Activated CD8-positive, alpha-beta T cell treated with anti-CD3 and anti-CD28 coated beads, Interleukin-2, amount 10 ng/mL, durations not matched to agents 7 days and 5 days (primary cell): ENCODE measurements at regions not wholly inside any gene's neighbourhood (a gene's known extent, or its start where the extent isn't known, plus 50 kb on each side); places are given as distances from the start of the nearest gene placed in this dataset.

Experiments used
- ATAC-seq: fragments of 150-1000 bp; cut with Tn5 transposase; one replicate; pipeline ENCODE4 v1.10.0; 2021; ENCODE audit warnings: moderate library complexity
- CTCF ChIA-PET: fragments of 350-600 bp; sonication (Branson Sonifier 250); formaldehyde crosslinking; loops from one replicate; lab custom pipeline; 2021; ENCODE audit warnings: antibody characterized with exemption; lab: Charles Lee
- POLR2A ChIA-PET: fragments of 350-600 bp; sonication (Branson Sonifier 250); formaldehyde crosslinking; loops from one replicate; lab custom pipeline; 2021; ENCODE audit warnings: antibody characterized with exemption; lab: Charles Lee
- DNase-seq: peaks from one replicate; pipeline ENCODE4 v3.0.0-alpha.2; 2020
- H3K27ac Mint-ChIP-seq: one replicate; pipeline ENCODE4 v1.8.0; 2021; ENCODE audit warnings: mild to moderate bottlenecking, mixed read lengths
- H3K27me3 Mint-ChIP-seq: one replicate; pipeline ENCODE4 v1.8.0; 2021; ENCODE audit warnings: low read depth, mixed read lengths
- H3K36me3 Mint-ChIP-seq: one replicate; pipeline ENCODE4 v1.8.0; 2021; ENCODE audit warnings: low read depth, mixed read lengths
- H3K4me1 Mint-ChIP-seq: one replicate; pipeline ENCODE4 v1.8.0; 2021; ENCODE audit warnings: low read depth, mixed read lengths
- H3K4me3 Mint-ChIP-seq: one replicate; pipeline ENCODE4 v1.8.0; 2021; ENCODE audit warnings: mild to moderate bottlenecking, mixed read lengths
- H3K9me3 Mint-ChIP-seq: one replicate; pipeline ENCODE4 v1.8.0; 2022; ENCODE audit warnings: mixed read lengths; ENCODE audit not compliant: insufficient read depth

- Mint-ChIP-seq H3K9me3 (no peaks in the 10 kb centered on the region), H3K27ac (no peak overlapping the region), H3K4me1 (no peaks in the 10 kb centered on the region), H3K36me3 (no peaks in the 10 kb centered on the region), H3K4me3 (no peak overlapping the region), H3K27me3 (no peaks in the 10 kb centered on the region)
- DNase-seq (no peak), ATAC-seq (no peak)
- ChIA-PET POLR2A (no interaction called here), CTCF (no interaction called here)
These were observed 549.6 kb downstream of the HTR7 start for GRCh38 chr10:90308223-90308622.

- no peaks in the 10 kb centered on the region for H3K36me3 Mint-ChIP-seq
- H3K27ac Mint-ChIP-seq: no peak overlapping the region
- H3K27me3 Mint-ChIP-seq: no peaks in the 10 kb centered on the region
- DNase-seq (no peak), ATAC-seq (no peak)
- H3K4me3 Mint-ChIP-seq: no peak overlapping the region
- POLR2A ChIA-PET: no interaction called here
- no peaks in the 10 kb centered on the region for H3K9me3 Mint-ChIP-seq
- H3K4me1 Mint-ChIP-seq: no peaks in the 10 kb centered on the region
- CTCF ChIA-PET: no interaction called here
These were observed 544.1 kb downstream of the HTR7 start for GRCh38 chr10:90313576-90314325.

GRCh38 chr10:90314718-90315117, 543.1 kb downstream of the HTR7 start:
- Mint-ChIP-seq H3K36me3 (no peaks in the 10 kb centered on the region), H3K9me3 (no peaks in the 10 kb centered on the region), H3K4me1 (no peaks in the 10 kb centered on the region), H3K4me3 (no peak overlapping the region), H3K27me3 (no peaks in the 10 kb centered on the region), H3K27ac (no peak overlapping the region)
- no peak for DNase-seq
- ATAC-seq: no peak
- CTCF ChIA-PET: no interaction called here
- POLR2A ChIA-PET: no interaction called here

- Mint-ChIP-seq H3K27me3 (no peaks in the 10 kb centered on the region), H3K36me3 (no peaks in the 10 kb centered on the region), H3K4me1 (no peaks in the 10 kb centered on the region), H3K27ac (no peak overlapping the region), H3K9me3 (no peaks in the 10 kb centered on the region), H3K4me3 (no peak overlapping the region)
- ChIA-PET CTCF (no interaction called here), POLR2A (no interaction called here)
- ATAC-seq (no peak), DNase-seq (no peak)
These were observed 540.7 kb downstream of the HTR7 start for GRCh38 chr10:90317172-90317571.

GRCh38 chr10:90318659-90319058, 539.2 kb downstream of the HTR7 start:
- no peak for ATAC-seq
- H3K36me3 Mint-ChIP-seq: no peaks in the 10 kb centered on the region
- no peak overlapping the region for H3K27ac Mint-ChIP-seq
- no peak for DNase-seq
- H3K9me3 Mint-ChIP-seq: no peaks in the 10 kb centered on the region
- POLR2A ChIA-PET: no interaction called here
- H3K27me3 Mint-ChIP-seq: no peaks in the 10 kb centered on the region
- no peak overlapping the region for H3K4me3 Mint-ChIP-seq
- CTCF ChIA-PET: no interaction called here
- no peaks in the 10 kb centered on the region for H3K4me1 Mint-ChIP-seq

- Mint-ChIP-seq H3K27ac (no peak overlapping the region), H3K27me3 (no peaks in the 10 kb centered on the region), H3K4me1 (no peaks in the 10 kb centered on the region), H3K4me3 (no peak overlapping the region), H3K36me3 (no peaks in the 10 kb centered on the region), H3K9me3 (no peaks in the 10 kb centered on the region)
- no peak for ATAC-seq
- DNase-seq: no peak
- ChIA-PET CTCF (no interaction called here), POLR2A (no interaction called here)
These were observed 538.5 kb downstream of the HTR7 start for GRCh38 chr10:90319188-90319914.

GRCh38 chr10:90321132-90321816, 536.6 kb downstream of the HTR7 start:
- Mint-ChIP-seq H3K4me1 (no peaks in the 10 kb centered on the region), H3K9me3 (no peaks in the 10 kb centered on the region), H3K27ac (no peak overlapping the region), H3K4me3 (no peak overlapping the region), H3K27me3 (no peaks in the 10 kb centered on the region), H3K36me3 (no peaks in the 10 kb centered on the region)
- CTCF ChIA-PET: no interaction called here
- ATAC-seq: no peak
- no peak for DNase-seq
- POLR2A ChIA-PET: no interaction called here

GRCh38 chr10:90326498-90327267, 531.2 kb downstream of the HTR7 start:
- DNase-seq (no peak), ATAC-seq (no peak)
- ChIA-PET POLR2A (no interaction called here), CTCF (no interaction called here)
- Mint-ChIP-seq H3K27me3 (no peaks in the 10 kb centered on the region), H3K27ac (no peak overlapping the region), H3K36me3 (no peaks in the 10 kb centered on the region), H3K9me3 (no peaks in the 10 kb centered on the region), H3K4me3 (no peak overlapping the region), H3K4me1 (no peaks in the 10 kb centered on the region)

GRCh38 chr10:90327611-90328010, 530.2 kb downstream of the HTR7 start:
- ATAC-seq (no peak), DNase-seq (no peak)
- H3K27ac Mint-ChIP-seq: no peak overlapping the region
- CTCF ChIA-PET: no interaction called here
- POLR2A ChIA-PET: no interaction called here
- H3K36me3 Mint-ChIP-seq: no peaks in the 10 kb centered on the region
- H3K4me3 Mint-ChIP-seq: no peak overlapping the region
- H3K4me1 Mint-ChIP-seq: no peaks in the 10 kb centered on the region
- H3K9me3 Mint-ChIP-seq: no peaks in the 10 kb centered on the region
- H3K27me3 Mint-ChIP-seq: no peaks in the 10 kb centered on the region

- DNase-seq (no peak), ATAC-seq (no peak)
- POLR2A ChIA-PET: no interaction called here
- Mint-ChIP-seq H3K27me3 (no peaks in the 10 kb centered on the region), H3K9me3 (peaks cover 3% of the 10 kb centered on the region), H3K4me3 (no peak overlapping the region), H3K4me1 (no peaks in the 10 kb centered on the region), H3K27ac (no peak overlapping the region), H3K36me3 (no peaks in the 10 kb centered on the region)
- CTCF ChIA-PET: no interaction called here
These were observed 529.4 kb downstream of the HTR7 start for GRCh38 chr10:90328459-90328858.

GRCh38 chr10:90328896-90329295, 528.9 kb downstream of the HTR7 start:
- POLR2A ChIA-PET: no interaction called here

GRCh38 chr10:90337316-90337715, 520.5 kb downstream of the HTR7 start:
- ATAC-seq: no peak
- POLR2A ChIA-PET: no interaction called here

More at GRCh38 chr10:90328896-90329295, 528.9 kb downstream of the HTR7 start:
- peaks cover 3% of the 10 kb centered on the region for H3K9me3 Mint-ChIP-seq
- no peak overlapping the region for H3K27ac Mint-ChIP-seq
- ATAC-seq: no peak
- no peaks in the 10 kb centered on the region for H3K4me1 Mint-ChIP-seq
- DNase-seq: no peak
- CTCF ChIA-PET: no interaction called here
- no peaks in the 10 kb centered on the region for H3K27me3 Mint-ChIP-seq
- no peaks in the 10 kb centered on the region for H3K36me3 Mint-ChIP-seq
- no peak overlapping the region for H3K4me3 Mint-ChIP-seq

More at GRCh38 chr10:90337316-90337715, 520.5 kb downstream of the HTR7 start:
- DNase-seq: no peak
- no peaks in the 10 kb centered on the region for H3K27me3 Mint-ChIP-seq
- peaks cover 3% of the 10 kb centered on the region for H3K9me3 Mint-ChIP-seq
- H3K36me3 Mint-ChIP-seq: no peaks in the 10 kb centered on the region
- H3K4me1 Mint-ChIP-seq: no peaks in the 10 kb centered on the region
- no peak overlapping the region for H3K27ac Mint-ChIP-seq
- no peak overlapping the region for H3K4me3 Mint-ChIP-seq
- CTCF ChIA-PET: no interaction called here
